GM10266 (cell line): ENCODE measurements at regions not wholly inside any gene's neighbourhood (a gene's known extent, or its start where the extent isn't known, plus 50 kb on each side); places are given as distances from the start of the nearest gene placed in this dataset.
"Not testable (repeated sequence)": the region's sequence is repeated elsewhere in the genome, so short reads cannot be mapped to it uniquely, and the experiment has no call there.

Source experiments
- DNase-seq: peaks from one replicate; pipeline ENCODE4 v3.0.0; 2012; ENCODE audit errors: extremely low spot score
- TF ChIP-seq, protein P1 (sequence below): IDR thresholded peaks from 2 replicates; pipeline ENCODE4 v1.5.1; 2012; ENCODE audit warnings: mild to moderate bottlenecking, low read depth; ENCODE audit not compliant: control insufficient read depth, insufficient read depth; ENCODE audit errors: missing control alignments

DNA sequence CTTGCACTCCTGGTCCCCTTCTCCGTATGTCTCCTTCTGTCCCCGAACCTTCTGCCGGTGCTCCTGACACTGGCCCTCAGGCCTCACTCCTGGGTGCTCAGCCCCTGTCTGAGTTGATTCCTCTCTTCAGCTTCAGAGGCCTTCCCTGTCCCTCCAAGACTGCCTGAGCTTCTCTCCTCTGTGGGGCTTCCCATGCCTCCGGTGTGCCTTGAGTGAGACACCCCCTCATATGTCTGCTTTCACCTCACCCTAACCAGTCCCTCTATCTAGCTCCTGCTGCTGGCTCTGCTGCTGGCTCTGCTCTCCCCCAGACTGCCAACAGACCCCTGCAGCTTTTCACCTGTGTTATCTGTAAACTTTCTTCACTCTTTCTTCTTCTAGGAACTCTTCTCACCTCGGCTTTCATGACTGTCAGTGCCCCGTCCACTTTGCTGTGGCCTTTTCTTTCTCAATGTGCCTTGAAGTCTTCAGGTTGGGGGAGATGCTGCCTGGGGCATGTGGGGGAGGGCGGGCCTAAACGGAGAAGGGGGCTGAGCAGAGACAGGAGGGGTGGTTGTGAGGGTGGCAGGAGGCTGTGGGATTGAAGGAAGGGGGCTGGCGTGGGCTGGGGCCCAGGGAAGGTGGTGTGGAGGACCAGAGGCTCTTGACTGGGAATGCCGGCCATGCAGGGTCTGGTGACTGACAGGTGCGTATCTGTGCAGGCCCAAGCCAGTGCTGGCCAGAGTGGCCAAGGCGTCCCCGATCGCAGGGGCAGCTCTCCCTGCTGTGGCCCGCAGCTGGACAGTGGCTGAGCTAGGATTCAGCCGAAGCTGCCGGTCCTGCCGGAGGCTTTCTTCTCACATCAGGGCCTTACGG lies 81.3 kb downstream of the METRNL start:
- TF ChIP-seq, protein P1, sequence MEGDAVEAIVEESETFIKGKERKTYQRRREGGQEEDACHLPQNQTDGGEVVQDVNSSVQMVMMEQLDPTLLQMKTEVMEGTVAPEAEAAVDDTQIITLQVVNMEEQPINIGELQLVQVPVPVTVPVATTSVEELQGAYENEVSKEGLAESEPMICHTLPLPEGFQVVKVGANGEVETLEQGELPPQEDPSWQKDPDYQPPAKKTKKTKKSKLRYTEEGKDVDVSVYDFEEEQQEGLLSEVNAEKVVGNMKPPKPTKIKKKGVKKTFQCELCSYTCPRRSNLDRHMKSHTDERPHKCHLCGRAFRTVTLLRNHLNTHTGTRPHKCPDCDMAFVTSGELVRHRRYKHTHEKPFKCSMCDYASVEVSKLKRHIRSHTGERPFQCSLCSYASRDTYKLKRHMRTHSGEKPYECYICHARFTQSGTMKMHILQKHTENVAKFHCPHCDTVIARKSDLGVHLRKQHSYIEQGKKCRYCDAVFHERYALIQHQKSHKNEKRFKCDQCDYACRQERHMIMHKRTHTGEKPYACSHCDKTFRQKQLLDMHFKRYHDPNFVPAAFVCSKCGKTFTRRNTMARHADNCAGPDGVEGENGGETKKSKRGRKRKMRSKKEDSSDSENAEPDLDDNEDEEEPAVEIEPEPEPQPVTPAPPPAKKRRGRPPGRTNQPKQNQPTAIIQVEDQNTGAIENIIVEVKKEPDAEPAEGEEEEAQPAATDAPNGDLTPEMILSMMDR = no peak
- DNase-seq = no peak

DNA sequence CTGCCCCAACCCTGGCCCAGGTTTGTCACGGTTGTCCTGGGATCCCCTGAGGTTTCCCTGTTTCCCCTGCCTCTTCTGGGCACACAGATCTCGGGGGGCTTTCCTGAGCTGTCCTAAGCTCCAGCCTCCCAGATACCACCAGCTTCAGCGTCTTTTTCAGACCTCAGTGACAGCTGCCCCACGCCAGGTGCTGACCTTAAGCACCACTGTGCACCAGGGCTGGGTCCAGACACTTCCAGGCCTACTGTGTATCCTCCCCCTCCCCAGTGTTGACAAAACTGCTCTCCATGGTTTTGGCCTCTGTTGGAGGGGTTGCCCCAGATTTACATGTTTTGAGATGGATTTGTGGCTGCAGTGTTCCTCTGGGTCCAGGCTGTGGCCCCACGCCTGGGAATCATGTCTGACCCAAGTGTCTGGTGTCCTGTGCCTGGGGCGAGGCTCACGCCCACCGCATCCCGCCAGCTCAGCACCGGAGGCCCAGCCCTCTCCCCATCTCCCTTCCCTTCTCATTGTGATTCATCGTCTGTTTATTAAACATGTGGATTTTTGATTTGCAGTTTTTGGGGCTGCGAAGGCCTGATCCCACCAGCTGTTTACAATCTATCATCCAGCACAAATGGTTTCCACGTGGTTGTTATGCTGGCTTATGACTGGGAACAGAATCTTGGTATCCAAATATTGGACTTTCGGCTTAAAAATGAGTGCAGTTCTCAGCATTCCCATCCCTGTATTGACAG lies 82.1 kb downstream of the METRNL start:
- TF ChIP-seq, protein P1 = no peak
- DNase-seq = no peak

DNA sequence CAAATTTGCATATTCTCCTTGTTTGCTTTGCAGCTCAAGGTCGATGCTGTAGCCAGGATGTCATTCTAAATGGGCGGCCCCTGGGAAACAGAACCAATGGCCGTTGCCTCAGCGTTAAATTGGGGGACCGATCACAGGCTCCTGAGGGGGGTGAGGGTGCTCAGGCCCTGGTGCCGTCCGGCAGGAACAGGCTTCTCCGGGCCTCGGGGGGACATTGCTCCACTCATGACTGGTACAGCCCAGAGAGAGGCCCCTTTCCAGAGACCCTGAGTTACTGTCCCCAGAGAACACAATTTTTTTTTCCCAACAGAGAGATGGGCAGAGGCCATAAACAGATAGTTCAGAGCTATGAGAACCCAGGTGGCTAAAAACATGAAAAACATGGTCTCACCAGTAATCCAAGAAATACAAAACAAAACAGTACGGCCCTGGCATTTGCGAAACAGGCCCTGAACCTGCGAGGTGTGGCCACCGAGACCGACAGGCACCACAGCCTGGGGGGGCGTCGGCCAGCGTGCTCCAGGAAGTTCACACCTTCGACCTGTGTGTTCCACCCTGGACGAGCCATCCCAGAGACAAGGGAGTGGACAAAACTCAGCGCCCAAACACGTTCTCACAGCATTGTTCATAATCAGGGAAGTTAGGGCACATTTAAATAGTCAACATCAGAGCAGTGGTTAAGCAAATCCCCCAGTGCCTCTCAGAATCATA lies 82.8 kb downstream of the METRNL start:
- no peak for DNase-seq
- TF ChIP-seq, protein P1 = no peak

DNA sequence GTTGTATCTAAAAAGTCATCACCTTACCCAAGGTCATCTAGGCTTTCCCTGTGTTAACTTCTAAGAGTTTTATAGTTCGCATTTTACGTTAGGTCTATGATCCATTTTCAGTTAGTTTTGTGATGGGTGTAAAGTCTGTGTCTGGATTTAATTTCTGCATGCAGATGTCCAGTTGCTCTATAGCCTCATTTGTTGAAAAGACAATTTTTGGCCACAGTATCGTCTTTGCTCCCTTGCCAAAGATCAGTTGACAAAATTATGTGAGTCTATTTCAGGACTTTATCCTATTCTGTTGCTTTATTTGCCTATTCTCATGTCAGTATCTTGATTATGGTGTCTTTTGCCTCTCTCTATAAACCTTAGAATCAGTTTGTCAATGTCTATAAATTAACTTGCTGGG lies 85.1 kb downstream of the METRNL start:
- TF ChIP-seq, protein P1 = no peak
- DNase-seq = no peak

DNA sequence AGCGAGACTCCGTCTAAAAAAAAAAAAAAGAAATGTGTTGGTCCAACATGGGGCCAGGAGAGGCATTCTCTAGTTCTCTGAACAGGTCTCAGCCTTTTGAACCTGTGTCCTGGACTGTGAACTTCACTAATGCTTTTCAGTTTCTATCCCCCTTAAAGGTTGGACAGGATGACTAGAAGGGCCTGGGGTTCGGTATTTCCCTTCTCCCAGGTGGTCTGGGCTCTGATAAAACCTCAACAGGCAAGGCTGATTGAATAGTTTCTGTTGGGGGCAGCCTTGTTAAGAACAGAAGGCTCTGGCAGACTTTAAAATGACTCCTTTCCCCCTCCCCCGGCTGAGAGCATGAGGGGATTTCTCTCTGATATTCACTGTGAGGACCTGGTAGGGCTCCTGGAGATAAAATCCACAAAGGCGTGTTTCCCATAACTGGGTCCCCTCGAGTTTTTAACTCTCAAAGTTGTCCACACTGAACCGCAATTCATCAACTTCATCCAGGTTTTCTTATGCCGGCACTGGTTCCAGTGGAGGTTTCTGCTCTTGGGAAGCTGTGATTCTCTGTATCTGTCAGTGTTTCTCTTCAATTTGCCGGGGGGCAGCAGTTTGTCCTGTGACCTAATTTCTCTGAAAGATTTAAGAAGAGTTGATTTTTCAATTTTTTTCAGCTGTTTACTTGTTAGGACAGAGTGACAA lies 91.3 kb downstream of the METRNL start:
- DNase-seq = peak; percentile 27

DNA sequence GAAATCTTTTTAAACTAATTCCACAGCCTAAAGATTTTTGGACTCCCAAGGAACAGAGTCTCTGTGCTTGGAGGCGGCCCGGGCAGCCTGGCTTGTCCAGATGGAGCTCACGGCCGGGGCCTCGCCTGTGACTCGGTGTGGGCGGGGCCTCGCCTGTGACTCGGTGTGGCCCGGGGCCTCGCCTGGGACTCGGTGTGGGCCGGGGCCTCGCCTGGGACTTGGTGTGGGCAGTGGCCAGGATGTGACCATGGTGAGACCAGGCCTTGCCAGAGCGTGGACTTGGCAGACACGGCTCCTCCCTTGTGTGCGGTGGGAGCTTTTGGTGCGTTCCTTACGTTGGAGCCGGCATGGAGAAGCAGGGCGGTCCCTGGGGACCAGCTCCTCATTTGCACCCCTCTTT lies 92.3 kb downstream of the METRNL start:
- DNase-seq = no peak
- TF ChIP-seq, protein P1 = no peak

More for the DNA sequence above, 91.3 kb downstream of the METRNL start:
- TF ChIP-seq, protein P1 = no peak

DNA sequence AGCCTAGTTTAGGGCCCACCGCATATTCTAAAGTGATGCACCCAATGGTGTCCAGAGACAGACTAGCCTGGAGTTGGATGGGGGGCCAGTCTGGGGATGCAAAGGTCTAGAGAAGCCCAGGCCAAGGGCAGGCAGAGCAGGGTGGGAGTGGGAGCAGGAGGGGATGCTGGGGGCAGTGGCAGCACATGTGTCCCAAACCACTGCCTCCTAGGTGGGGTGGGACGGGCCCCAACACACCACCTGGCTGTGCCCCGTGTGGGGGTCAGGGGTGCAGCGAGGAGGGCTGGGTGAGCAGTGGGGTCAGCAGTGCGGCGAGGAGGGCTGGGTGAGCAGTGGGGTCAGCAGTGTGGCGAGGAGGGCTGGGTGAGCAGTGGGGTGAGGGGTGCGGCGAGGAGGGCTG lies 92.7 kb downstream of the METRNL start:
- DNase-seq = not testable (repeated sequence)

DNA sequence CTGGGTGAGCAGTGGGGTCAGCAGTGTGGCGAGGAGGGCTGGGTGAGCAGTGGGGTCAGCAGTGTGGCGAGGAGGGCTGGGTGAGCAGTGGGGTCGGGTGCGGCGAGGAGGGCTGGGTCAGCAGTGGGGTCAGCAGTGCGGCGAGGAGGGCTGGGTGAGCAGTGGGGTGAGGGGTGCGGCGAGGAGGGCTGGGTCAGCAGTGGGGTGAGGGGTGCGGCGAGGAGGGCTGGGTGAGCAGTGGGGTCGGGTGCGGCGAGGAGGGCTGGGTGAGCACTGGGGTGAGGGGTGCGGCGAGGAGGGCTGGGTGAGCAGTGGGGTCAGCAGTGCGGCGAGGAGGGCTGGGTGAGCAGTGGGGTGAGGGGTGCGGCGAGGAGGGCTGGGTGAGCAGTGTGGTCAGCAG lies 93.2 kb downstream of the METRNL start:
- DNase-seq = not testable (repeated sequence)

DNA sequence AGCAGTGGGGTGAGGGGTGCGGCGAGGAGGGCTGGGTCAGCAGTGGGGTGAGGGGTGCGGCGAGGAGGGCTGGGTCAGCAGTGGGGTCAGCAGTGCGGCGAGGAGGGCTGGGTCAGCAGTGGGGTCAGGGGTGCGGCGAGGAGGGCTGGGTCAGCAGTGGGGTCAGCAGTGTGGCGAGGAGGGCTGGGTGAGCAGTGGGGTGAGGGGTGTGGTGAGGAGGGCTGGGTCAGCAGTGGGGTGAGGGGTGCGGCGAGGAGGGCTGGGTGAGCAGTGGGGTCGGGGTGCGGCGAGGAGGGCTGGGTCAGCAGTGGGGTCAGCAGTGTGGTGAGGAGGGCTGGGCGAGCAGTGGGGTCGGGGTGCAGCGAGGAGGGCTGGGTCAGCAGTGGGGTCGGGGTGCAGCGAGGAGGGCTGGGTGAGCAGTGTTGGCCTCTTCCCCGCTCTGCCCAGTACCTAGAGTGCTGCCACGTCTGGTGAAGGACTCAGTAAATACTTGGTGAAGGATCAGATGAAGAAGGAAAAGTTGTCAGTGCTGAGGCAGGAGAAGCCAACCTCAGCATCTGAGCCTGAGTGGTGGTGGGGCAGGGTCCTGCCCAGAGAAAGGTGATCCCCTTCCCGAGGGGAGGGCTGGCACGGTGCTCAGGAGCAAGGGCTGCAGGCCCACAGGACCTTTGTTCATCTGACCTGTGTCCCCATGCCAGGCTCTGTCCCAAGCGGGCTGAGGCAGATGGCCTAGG lies 93.9 kb downstream of the METRNL start:
- not testable (repeated sequence) for DNase-seq
